Endothelial cell of hepatic sinusoid (primary cell): ENCODE measurements at regions not wholly inside any gene's neighbourhood (a gene's known extent, or its start where the extent isn't known, plus 50 kb on each side); places are given as distances from the start of the nearest gene placed in this dataset.
"Not testable (repeated sequence)": the region's sequence is repeated elsewhere in the genome, so short reads cannot be mapped to it uniquely, and the experiment has no call there.

Experiments used
- in situ Hi-C: cut with HindIII; loops from 2 replicates; pipeline ENCODE4 v1.10.0; 2017; ENCODE audit warnings: low sequenced_read_pairs

DNA sequence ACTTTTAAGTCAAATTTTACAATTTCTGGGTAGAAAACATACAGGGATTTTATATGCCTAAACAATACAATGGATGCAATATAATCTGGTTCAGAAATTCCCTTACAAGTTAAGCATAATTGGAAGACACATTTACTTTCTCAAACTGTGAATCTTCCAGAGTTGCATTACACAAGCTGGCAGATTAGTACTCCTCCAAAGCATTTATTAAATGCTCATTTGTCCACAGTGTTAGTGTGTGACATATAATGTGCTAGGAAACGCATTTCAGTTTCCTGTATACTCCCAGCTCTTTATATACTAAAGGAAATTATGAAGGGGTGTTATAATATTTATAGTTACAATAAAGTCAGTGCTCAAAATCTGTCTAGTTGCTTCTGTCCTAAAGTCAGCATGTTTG is 239.0 kb upstream of the FIGN start:
- in situ Hi-C loops, result no loop called here

DNA sequence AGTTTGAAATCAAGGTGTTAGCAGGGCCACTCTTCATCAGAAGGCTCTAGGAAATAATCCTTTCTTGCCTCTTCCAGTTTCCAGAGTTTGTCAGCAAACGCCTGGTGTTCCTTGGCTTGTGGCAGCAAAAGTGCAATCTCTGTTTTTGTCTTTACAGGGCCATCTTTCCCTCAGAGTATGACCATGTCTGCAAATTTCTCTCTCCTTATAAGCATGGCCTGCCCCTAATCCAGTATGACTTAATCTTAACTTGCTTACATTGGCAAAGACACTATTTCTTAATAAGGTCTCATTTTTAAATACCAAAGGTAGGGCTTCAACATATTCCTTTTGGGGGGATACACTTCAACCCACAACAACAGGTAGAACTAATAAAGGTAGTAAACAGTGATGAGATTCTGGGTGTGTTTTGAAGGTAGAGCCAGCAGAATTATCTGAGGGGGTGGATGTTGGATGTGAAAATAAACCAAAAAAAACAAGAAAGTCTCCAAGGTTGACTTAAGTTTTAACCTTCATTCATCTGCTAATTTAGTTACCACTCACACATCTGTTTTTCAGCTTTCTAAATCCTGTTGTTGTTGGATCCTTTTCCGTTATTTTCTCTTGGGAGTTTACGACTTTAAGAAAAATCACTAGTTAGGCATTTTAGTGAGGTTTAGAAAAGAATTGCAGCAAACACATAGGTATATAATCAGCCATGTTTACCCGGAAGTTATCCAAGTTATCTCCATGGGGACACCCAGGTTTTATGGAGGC is 234.4 kb upstream of the FIGN start:
- in situ Hi-C loops, result no loop called here

DNA sequence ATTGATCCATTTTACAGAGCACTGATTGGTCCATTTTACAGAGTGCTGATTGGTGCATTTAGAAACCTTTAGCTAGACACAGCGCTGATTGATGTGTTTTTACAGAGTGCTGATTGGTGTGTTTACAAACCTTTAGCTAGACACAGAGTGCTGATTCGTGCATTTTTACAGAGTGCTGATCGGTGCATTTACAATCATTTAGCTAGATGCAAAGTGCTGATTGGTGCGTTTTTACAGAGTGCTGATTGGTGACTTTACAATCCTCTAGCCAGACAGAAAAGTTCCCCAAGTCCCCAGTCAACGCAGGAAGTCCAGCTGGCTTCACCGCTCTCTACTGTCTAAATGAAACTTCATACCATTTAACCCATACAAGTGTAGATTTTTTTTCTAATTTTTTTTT is 228.5 kb upstream of the FIGN start:
- in situ Hi-C loops, result not testable (repeated sequence)

DNA sequence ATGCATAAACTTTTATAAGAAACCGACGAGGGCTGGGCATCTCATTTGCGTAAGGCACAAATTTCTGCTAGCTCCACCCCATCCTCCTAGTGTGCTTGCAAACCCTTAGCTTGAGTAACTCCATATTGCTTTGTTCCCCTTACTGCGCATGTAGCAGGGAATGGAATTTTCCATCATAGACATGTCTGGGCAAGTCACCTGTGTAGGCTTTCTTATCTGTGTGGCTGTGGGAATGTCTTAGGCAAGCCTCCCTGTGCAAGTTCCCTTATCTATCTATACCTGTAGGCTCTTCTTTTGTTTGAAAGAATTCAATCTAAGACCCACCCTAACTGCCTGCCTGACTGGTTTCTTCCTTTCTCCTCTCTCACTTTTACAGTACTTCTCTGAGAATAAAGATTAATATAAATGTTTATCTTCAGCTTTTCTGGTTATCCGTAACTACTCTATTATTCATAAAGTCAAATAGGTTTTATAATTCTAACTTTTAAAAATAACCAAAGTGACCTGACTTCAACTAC is 217.6 kb upstream of the FIGN start:
- in situ Hi-C loops, result no loop called here

DNA sequence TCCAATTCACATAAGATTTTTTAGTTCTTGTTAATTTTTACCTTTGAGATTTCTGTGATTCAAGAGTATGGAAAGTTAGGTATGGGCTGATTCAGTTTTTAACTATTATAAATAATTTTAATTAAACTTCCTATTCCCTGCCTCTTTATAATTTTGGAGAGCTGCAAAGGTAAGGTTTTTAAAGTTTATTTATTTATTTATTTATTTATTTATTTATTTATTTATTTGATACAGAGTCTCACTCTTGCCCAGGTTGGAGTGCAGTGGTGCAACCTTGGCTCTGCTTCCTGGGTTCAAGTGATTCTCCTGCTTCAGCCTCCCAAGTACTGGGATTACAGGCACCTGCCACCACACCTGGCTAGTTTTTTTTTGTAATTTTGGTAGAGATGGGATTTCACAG is 215.5 kb upstream of the FIGN start:
- in situ Hi-C loops, result no loop called here

DNA sequence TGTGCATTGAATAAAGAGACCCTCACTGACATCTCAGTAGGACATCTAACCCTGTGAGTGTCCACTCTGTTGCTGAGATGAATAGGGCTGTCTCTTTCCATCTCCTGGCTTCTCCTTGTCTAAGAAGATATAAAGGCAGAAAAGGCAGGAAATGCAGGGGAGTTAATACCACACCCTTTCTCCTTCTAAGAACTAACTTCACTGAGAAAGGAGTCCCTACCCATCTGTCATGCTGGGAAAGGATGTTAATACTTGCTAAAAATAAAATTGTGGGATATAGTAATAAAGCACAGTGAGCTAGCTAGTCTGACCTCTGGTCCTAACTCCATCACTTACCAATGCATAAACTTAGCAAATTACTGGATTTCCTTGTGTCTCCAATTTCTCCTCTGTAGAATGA is 213.9 kb upstream of the FIGN start:
- in situ Hi-C loops, result no loop called here

DNA sequence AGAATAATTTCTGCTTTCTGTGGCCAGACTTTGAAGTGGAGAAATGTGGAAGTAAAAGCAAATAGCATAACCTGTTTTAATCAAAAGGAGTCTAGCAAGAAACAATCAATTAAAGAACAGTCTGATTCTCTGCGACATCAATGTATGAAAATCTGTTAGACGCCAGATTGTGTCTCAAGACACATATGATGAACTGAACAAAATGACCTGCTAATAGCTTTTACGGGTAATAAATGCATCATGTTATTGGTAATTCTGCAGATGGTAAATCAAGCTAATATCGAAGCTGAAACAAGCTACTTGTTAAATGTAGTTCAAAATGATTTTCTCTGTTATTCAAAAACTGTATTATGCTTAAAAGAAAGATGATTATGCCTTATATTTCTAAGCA is 208.5 kb upstream of the FIGN start:
- in situ Hi-C loops, result no loop called here

DNA sequence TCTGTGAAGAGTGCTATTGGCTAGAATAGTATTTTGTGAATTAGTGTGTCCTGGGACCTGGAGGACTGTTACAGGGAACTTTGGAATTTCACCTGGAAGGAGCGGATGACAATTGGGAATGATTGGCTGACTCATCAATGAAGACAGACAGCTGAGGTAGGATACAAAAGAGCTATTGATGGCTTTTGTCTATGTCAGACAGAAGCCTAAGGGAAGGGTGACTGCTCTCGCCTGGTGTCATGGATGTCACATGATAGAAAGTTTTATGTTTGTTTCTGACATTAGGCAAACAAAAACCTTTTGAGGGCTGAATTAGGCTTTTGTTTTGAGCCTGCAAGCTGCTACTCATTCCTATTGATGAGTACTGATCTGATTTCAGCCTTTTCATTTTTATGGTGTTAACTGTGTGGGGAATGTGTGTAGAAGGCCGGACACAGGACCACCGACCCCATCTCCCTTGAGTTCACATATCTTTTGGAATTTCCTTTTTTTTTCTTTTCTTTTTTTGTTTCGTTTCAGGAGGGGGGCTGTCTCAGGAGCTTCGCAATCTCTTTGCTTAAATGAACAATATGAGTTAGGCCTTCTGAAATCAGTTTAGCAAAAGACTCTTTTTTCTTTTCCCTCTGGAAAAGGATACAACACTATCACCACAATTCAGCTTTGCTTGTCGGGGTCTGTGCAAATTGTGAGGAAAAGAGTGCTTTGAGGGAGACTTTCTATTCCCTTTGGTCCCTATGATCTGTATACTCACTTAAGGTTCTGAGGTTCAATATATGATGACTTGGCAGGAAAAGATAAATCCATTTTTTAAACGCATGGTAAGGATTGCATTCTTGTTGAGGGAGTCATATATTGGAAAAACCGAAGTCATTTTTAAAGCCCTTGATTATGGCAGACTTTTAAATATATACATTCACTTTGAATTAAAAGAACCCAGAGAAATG is 207.9 kb upstream of the FIGN start:
- in situ Hi-C loops, result no loop called here

DNA sequence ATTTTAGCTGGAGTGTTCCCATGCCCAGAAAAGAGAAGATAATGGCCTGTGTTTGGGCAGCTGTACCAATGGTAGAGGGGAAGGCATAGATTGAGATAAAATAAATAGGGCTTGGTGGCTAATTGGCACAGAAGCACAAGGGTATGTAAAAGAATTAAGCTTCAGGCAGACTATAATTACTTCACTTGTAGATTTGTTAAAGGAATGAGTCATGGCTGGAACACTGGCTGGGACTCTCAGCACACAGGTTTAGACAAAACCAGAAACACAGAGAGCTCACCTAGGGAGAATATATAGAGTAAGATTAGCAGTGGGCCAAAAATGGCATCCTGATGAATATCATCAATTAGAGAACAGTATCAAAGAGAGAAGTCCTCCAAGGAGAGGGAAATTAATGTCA is 198.3 kb upstream of the FIGN start:
- in situ Hi-C loops, result no loop called here

DNA sequence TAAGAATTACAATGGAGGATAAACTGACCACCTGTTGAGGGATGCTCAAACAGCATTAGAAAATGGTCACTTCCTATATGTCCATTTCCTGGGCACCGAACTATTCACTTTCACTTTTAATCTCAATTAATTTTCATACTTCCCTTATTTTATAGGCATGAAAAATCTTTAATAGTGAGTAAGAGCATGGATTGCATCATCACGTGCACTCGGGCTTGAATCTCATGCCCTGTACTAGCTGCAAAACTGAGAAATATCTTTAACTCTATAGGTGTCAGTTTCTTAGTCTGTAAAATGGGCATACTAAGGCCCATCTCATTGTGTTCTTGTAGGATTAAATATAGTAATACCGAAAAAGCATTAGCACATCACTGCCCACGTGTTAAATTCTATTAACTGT is 183.9 kb upstream of the FIGN start:
- in situ Hi-C loops, result no loop called here

DNA sequence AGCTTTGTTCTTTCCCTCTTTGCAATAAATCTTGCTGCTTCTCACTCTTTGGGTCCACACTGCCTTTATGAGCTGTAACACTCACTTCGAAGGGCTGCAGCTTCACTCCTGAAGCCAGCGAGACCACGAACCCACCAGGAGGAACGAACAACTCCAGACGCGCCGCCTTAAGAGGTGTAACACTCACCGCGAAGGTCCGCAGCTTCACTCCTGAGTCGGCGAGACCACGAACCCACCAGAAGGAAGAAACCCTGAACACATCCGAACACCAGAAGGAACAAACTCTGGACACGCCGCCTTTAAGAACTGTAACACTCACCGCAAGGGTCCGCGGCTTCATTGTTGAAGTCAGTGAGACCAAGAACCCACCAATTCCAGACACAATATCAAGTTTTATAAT is 178.7 kb upstream of the FIGN start:
- in situ Hi-C loops, result not testable (repeated sequence)

DNA sequence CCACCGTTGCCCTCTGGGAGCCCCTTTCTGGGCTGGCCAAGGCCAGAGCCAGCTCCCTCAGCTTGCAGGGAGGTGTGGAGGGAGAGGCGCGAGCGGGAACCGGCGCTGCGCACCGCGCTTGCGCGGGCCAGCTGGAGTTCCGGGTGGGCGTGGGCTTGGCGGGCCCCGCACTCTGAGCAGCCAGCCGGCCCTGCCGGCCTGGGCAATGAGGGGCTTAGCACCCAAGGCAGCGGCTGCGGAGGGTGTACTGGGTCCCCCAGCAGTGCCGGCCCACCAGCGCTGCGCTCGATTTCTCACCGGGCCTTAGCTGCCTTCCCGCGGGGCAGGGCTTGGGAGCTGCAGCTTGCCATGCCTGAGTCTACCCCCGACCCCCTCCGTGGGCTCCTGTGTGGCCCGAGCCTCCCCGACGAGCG is 177.7 kb upstream of the FIGN start:
- in situ Hi-C loops, result not testable (repeated sequence)

DNA sequence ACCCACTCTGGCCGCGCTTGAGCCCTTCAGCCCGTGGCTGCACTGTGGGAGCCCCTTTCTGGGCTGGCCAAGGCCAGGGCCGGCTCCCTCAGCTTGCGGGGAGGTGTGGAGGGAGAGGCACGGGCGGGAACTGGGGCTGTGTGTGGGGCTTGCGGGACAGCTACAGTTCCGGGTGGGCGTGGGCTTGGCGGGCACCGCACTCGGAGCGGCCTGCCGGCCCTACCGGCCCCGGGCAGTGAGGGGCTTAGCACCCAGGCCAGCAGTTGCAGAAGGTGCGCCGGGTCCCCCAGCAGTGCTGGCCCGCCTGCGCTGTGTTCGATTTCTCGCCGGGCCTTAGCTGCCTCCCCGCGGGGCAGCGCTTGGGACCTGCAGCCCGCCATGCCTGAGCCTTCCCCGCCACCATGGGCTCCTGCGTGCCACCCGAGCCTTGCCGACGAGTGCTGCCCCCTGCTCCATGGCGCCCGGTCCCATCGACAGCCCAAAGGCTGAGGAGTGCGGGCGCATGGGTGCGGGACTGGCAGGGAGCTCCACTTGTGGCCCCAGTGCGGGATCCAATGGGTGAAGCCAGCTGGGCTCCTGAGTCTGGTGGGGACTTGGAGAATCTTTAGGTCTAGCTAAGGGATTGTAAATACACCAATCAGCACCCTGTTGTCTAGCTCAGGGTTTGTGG is 173.7 kb upstream of the FIGN start:
- in situ Hi-C loops, result no loop called here

DNA sequence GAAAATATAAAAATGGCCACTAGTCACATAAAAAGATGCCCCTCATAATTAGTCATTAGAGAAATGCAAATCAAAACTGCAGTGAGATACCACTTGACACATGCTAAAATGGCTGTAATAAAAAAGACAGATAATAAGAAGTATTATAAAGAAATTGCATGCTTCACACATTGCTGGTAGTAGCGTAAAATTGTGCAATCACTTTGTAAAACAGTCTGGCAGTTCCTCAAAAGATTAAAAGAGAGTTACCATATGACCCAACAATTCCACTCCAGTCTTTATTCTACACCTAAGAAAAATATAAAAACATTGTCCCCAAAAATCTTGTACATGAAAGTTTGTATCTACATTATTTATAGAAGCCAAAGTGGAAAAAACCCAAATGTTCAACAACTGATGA is 170.6 kb upstream of the FIGN start:
- in situ Hi-C loops, result no loop called here

DNA sequence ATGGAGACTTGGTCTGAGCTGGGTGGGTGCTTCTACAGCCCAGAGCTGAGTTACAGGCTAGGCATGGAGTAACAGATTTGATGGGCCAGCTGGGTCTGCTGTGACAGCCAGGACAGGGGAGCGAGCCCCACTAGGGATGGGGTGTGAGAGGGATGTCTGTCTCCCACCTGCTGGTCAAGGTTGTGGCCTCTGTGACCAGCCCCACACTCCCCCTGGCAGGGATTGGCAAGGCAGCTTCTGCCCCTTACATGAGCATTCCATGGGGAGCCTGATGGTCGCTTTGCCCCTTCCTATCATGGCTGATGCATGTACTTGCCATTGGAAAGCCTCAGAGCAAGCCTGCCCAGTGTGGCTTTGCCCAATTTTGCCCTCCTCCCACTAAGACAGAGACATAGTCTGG is 162.0 kb upstream of the FIGN start:
- in situ Hi-C loops, result no loop called here

DNA sequence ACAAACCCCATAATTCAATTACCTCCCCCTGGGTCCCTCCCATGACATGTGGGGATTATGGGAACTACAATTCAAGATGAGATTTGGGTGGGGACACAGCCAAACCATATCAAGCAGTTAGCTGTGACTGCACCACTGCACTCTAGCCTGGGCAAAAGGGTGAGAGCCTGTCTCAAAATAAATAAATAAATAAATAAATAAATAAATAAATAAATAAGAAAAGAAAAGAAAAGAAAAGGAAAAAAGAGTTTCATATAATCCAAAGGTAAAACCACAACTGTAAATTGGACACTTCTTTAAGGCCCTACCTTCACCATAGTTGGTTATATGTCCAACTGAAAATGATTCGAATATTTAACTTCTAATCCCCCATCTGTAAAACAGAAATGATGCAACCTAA is 157.6 kb upstream of the FIGN start:
- in situ Hi-C loops, result not testable (repeated sequence)

DNA sequence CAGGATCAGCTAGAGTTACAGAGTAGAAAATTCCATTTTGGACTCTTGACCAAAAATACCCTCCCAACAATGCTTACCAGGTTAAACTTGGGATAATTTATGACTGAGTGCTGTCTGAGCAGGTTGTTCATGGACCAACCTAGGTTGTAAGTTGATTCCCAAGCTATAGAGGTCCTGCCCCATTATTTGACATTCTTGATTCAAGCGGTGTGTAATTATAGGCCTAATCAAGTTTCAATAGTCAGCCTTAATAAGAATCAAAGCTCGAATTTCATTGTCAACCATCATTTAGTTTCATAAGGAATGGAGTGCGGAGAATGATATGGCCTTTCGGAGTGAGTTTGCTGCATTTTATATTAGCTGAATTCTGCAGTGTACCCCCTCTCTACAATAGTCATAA is 152.8 kb upstream of the FIGN start:
- in situ Hi-C loops, result no loop called here

DNA sequence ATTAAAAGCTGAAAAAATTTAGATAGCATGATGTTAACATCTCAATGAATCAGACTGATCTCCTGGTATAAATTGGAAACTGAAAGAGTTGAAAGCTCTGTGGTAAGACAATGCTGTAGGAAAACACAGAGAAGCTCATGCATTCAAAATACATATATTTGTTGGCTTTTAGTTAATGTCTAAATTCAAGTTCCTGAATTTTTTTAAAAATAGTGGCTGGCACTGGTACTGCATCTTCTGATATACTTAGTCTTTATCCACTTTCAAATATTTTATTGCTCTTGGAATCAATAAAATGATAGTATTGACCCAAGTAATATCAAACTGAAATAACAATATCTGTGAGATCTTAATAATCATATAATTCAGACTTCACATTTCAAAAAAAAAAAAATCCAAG is 151.4 kb upstream of the FIGN start:
- in situ Hi-C loops, result no loop called here

DNA sequence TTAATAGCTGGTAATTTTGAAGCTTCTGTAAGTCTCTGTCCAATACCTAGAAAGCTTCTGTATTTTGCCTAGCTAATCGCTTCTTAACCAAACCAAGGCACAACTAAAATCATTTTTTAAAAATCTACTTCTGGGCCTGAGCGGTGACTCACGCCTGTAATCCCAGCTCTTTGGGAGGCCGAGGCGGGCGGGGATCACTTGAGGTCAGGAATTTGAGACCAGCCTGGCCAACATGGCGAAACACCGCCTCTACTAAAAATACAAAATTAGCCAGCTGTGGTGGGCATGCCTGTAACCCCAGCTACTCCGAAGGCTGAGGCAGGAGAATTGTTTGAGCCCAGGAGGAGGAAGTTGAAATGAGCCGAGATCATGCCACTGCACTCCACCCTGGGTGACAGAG is 148.6 kb upstream of the FIGN start:
- in situ Hi-C loops, result no loop called here

DNA sequence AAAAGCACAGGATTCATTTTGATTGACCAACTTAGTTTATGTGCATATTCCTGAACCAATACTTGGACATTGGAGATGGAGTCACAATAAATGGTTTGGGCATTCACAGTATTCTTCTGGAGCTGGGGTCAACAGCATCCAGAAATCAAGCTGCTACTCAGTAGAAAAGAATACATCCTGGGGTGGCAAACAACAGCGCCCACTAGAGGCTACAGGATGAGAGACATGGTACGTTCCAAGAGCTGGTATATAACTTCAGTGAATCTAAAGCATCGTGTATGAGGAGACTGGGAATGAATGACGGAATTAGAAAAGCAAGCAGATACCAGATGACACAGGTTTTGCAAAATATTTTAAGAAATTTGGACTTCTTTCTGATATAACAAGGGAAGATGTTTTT is 142.9 kb upstream of the FIGN start:
- in situ Hi-C loops, result no loop called here

DNA sequence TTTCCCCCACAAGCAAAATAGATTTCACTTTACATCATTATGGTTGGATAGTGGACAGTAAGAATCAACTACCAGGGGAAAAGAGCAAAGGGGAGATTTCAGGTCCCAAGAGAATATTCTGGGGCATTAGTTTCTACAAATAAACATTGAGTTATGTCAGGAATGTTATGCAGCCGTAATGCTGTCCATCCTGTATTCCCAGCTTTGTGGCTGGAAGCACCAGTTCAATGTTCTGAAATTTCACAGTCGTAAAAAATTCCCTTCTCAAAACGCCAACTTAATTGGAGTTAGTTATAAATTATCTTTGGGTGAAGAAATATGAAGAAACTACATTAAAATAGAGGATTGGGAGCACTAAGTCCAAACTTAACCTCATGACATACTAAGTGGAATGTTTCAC is 141.5 kb upstream of the FIGN start:
- in situ Hi-C loops, result no loop called here

DNA sequence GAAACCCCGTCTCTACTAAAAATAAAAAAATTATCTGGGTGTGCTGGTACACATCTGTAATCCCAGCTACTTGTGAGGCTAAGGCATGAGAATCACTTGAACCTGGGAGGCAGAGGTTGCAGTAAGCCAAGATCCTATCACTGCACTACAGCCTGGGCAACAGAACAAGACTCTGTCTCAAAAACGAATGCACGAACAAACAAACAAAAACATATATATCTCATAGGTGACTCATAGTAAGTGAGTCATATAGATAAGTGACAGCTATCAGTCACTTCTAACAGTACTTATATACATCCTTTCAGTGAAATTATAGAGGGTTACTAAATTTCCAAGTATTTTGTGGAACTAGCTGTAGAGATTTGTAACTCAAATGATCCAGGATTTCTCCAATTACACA is 127.3 kb upstream of the FIGN start:
- in situ Hi-C loops, result no loop called here
